PC-3 (cell line): ENCODE measurements at regions not wholly inside any gene's neighbourhood (a gene's known extent, or its start where the extent isn't known, plus 50 kb on each side); places are given as distances from the start of the nearest gene placed in this dataset.
A peak's percentile ranks its signal among the peaks of the same experiment; 100 is the strongest.

Experiments
- ATAC-seq: fragments of 200-7000 bp; cut with Tn5 transposase; 2 replicates; pipeline ENCODE4 v1.9.1; 2020; ENCODE audit warnings: mild to moderate bottlenecking, moderate library complexity
- BruUV-seq: library from RNA; stranded (reverse); fragments of 400-500 nt; replicated peaks from 2 replicates; lab custom pipeline; 2021; lab: Mats Ljungman, UMichigan
- CTCF ChIA-PET: fragments of 300-600 bp; sonication (Branson Sonifier 250); formaldehyde crosslinking; loops from one replicate; lab custom pipeline; 2022; ENCODE audit warnings: antibody characterized with exemption; lab: Charles Lee
- POLR2A ChIA-PET: fragments of 300-600 bp; sonication (Branson Sonifier 250); formaldehyde crosslinking; loops from one replicate; lab custom pipeline; 2022; ENCODE audit warnings: antibody characterized with exemption; ENCODE audit not compliant: unreplicated experiment; lab: Charles Lee
- DNase-seq: peaks from one replicate; pipeline ENCODE4 v3.0.0-alpha.2; 2015
- H2AFZ ChIP-seq: fragments of 300-600 bp; sonication (generic); 2 replicates; pipeline ENCODE4 v1.6.0; 2016; ENCODE audit warnings: antibody characterized with exemption, low read length
- H3F3A ChIP-seq: fragments of 300-600 bp; sonication (generic); one replicate; pipeline ENCODE4 v1.6.0; 2017; ENCODE audit warnings: antibody characterized with exemption, low read length, control low read depth, mild to moderate bottlenecking; ENCODE audit not compliant: unreplicated experiment
- H3K27ac ChIP-seq: fragments of 300-600 bp; sonication (generic); 2 replicates; pipeline ENCODE4 v1.5.1; 2016; ENCODE audit warnings: mild to moderate bottlenecking, low read length
- H3K27me3 ChIP-seq: fragments of 300-600 bp; sonication (generic); 2 replicates; pipeline ENCODE4 v1.6.1; 2016; ENCODE audit warnings: low read length, mixed read lengths
- H3K36me3 ChIP-seq: fragments of 300-600 bp; sonication (generic); 2 replicates; pipeline ENCODE4 v1.6.1; 2016; ENCODE audit warnings: low read depth, mixed run types, low read length, mixed read lengths
- H3K4me1 ChIP-seq: fragments of 300-600 bp; sonication (generic); 2 replicates; pipeline ENCODE4 v1.5.1; 2016; ENCODE audit warnings: low read length; ENCODE audit not compliant: insufficient read depth
- H3K4me2 ChIP-seq: fragments of 300-600 bp; sonication (generic); 2 replicates; pipeline ENCODE4 v1.6.0; 2016; ENCODE audit warnings: low read length
- H3K4me3 ChIP-seq: fragments of 300-600 bp; sonication (generic); 2 replicates; pipeline ENCODE4 v1.5.1; 2016; ENCODE audit warnings: mild to moderate bottlenecking, low read length, mixed read lengths
- H3K79me2 ChIP-seq: fragments of 300-600 bp; sonication (generic); 2 replicates; pipeline ENCODE4 v1.6.1; 2017; ENCODE audit warnings: low read length, mixed read lengths
- H3K9ac ChIP-seq: fragments of 300-600 bp; sonication (generic); 2 replicates; pipeline ENCODE4 v1.6.0; 2016; ENCODE audit warnings: mild to moderate bottlenecking, low read length
- H3K9me2 ChIP-seq: fragments of 300-600 bp; sonication (generic); replicated peaks from 2 replicates; pipeline ENCODE4 v1.6.1; 2016; ENCODE audit warnings: mixed run types, low read length, mixed read lengths
- H3K9me3 ChIP-seq: fragments of 300-600 bp; sonication (generic); 2 replicates; pipeline ENCODE4 v1.6.1; 2016; ENCODE audit warnings: low read length, mixed read lengths
- H4K20me1 ChIP-seq: fragments of 300-600 bp; sonication (generic); 2 replicates; pipeline ENCODE4 v1.6.1; 2016; ENCODE audit warnings: low read length, mixed read lengths
- CTCF ChIP-seq: fragments of 300-600 bp; sonication (generic); conservative IDR thresholded peaks from 2 replicates; pipeline ENCODE4 v1.5.1; 2017; ENCODE audit warnings: antibody characterized with exemption, low read depth, mild to moderate bottlenecking, low read length
- EZH2 ChIP-seq: fragments of 300-600 bp; sonication (generic); IDR thresholded peaks from one replicate; pipeline ENCODE4 v1.6.1; 2017; ENCODE audit warnings: antibody characterized with exemption, mild to moderate bottlenecking, low read length; ENCODE audit not compliant: unreplicated experiment
- EZH2phosphoT487 ChIP-seq: fragments of 300-600 bp; sonication (generic); IDR thresholded peaks from 2 replicates; pipeline ENCODE4 v1.6.1; 2018; ENCODE audit warnings: mild to moderate bottlenecking, antibody characterized with exemption, low read length, borderline replicate concordance
- intact Hi-C: fragments of 100-400 bp; cut with micrococcal nuclease; formaldehyde crosslinking; loops from 2 replicates; pipeline ENCODE4 v1.9.0; 2023

- Histone ChIP-seq H3K9me2 (no peaks in the 10 kb centered on the region), H3K4me1 (peaks cover 5% of the 10 kb centered on the region), H4K20me1 (no peaks in the 10 kb centered on the region), H3K79me2 (no peaks in the 10 kb centered on the region), H3K9me3 (no peaks in the 10 kb centered on the region), H3K9ac (no peak overlapping the region), H3K27me3 (no peaks in the 10 kb centered on the region), H3K36me3 (no peaks in the 10 kb centered on the region), H3K27ac (no peak overlapping the region), H2AFZ (no peak overlapping the region), H3K4me2 (no peak overlapping the region), H3K4me3 (no peak overlapping the region), H3F3A (no peaks in the 10 kb centered on the region)
- intact Hi-C loops, result no loop called here
- ChIA-PET POLR2A (no interaction called here), CTCF (no interaction called here)
- BruUV-seq, result no TSS peak
- ATAC-seq (no peak), DNase-seq (no peak)
- TF ChIP-seq EZH2, result no peak
- TF ChIP-seq CTCF, result no peak
- TF ChIP-seq EZH2phosphoT487, result no peak
Measured at GRCh38 chrX:7378406-7378805, 230.5 kb upstream of the PUDP start.

- Histone ChIP-seq H3K9ac (no peak overlapping the region), H2AFZ (peak overlapping the region; percentile 70), H4K20me1 (no peaks in the 10 kb centered on the region), H3K4me1 (peaks cover 17% of the 10 kb centered on the region), H3F3A (no peaks in the 10 kb centered on the region), H3K79me2 (no peaks in the 10 kb centered on the region), H3K36me3 (no peaks in the 10 kb centered on the region), H3K4me2 (peak overlapping the region; percentile 52), H3K27ac (peak overlapping the region; percentile 70), H3K4me3 (no peak overlapping the region), H3K9me2 (no peaks in the 10 kb centered on the region), H3K9me3 (no peaks in the 10 kb centered on the region), H3K27me3 (no peaks in the 10 kb centered on the region)
- TF ChIP-seq CTCF (no peak), EZH2 (no peak), EZH2phosphoT487 (no peak)
- intact Hi-C loops, result loop anchor here (5.0 kb wide), 1 partner anchor 226 kb away; the partner anchor contains the start of genes PUDP and STS
- DNase-seq (peak; percentile 79), ATAC-seq (peak; percentile 89)
- no TSS peak for BruUV-seq
- ChIA-PET CTCF (no interaction called here), POLR2A (no interaction called here)
Measured at GRCh38 chrX:7372825-7373525, 225.0 kb upstream of the PUDP start.

- CTCF ChIA-PET, result no interaction called here
- H3K4me2 ChIP-seq, result no peak overlapping the region
- no peak for ATAC-seq
- no TSS peak for BruUV-seq
- no peak overlapping the region for H3K27ac ChIP-seq
- H3K27me3 ChIP-seq, result no peaks in the 10 kb centered on the region
- no peaks in the 10 kb centered on the region for H4K20me1 ChIP-seq
- POLR2A ChIA-PET, result no interaction called here
- no peak for TF ChIP-seq CTCF
- TF ChIP-seq EZH2, result no peak
- no peak for TF ChIP-seq EZH2phosphoT487
- no peaks in the 10 kb centered on the region for H3K79me2 ChIP-seq
- DNase-seq, result no peak
- no peak overlapping the region for H2AFZ ChIP-seq
- no peak overlapping the region for H3K9ac ChIP-seq
- intact Hi-C loops, result no loop called here
- H3K36me3 ChIP-seq, result no peaks in the 10 kb centered on the region
- H3K4me1 ChIP-seq, result no peaks in the 10 kb centered on the region
- no peak overlapping the region for H3K4me3 ChIP-seq
- H3K9me3 ChIP-seq, result no peaks in the 10 kb centered on the region
- H3F3A ChIP-seq, result no peaks in the 10 kb centered on the region
- H3K9me2 ChIP-seq, result no peaks in the 10 kb centered on the region
Measured at GRCh38 chrX:7362111-7362510, 214.2 kb upstream of the PUDP start.
